HG03520 (cell line): ENCODE measurements at regions not wholly inside any gene's neighbourhood (a gene's known extent, or its start where the extent isn't known, plus 50 kb on each side); places are given as distances from the start of the nearest gene placed in this dataset.
"Not testable (repeated sequence)": the region's sequence is repeated elsewhere in the genome, so short reads cannot be mapped to it uniquely, and the experiment has no call there.

Experiments used
- ATAC-seq: cut with Tn5 transposase; IDR thresholded peaks from one replicate; pipeline ENCODE4 v1.9.1; 2021; ENCODE audit warnings: mild to moderate bottlenecking, moderate library complexity; ENCODE audit not compliant: unreplicated experiment

DNA sequence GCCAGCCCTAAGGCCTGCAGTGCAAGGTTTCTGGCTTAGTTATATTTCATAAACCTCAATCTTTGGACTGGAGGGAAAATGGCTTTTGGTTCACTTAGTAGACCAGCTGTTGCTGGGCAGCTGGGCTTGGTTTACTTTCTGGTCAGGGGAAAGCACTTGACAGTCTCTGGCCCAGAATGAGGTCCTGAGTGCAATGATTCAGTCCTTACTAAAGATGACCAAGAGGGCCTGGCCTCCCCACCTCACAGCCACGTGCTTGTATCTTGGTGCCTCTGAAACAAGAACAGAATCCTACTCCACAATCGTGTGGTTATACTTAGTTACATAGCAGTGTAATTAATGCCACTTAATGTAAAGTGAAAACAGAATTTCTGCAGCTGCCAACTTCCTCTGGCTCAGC lies 325.5 kb upstream of the MEIS1 start:
- no peak for ATAC-seq

DNA sequence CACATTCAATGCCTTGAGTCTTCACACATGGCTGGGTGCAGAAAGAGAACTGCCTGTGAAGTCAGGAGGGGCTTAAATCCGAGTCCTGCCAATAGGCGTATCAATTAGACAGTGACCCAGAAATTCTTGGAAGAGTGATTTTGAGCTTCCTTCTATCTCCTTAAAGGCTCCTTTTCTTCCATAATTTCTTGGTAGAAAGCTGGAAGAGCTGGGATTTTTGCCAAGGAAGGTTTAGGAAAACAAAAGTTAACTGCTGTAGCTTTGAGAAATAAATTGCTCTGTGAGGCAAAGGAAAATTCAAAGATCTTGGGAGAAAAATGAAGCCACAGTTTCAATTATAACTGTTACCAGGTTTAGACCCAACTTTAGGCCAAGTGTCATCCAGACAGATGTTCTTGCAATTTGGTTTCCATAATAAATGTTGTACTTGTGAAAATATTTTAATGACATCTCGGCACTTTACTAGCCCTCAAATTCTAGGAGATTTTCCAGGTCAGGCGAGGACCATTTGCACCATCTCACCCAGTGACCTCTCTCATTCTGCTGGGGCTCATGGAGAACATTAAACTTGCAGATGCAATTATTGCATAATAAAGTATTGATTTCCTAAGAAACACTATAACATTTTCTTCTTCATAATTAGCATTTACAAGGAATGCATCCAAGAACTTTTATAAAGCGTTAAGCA lies 329.7 kb upstream of the MEIS1 start:
- no peak for ATAC-seq

DNA sequence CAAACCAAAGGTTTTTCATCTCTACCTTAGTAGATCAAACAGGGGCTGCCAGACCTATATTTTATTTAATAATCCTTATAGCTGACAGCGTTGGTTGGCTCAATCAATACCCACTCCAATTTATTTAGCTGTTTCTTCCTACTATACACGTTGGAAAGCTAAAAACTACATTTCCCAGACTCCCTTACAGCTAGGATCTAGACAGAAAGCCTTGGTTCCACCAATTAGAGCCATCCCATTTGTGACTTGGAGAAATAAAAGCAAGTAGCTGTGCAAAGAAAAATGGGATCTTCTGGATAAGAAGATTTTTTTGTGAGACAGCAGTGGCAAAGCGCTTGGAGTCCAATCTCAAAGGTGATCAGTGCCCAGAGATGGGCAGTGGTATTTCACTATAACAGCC lies 331.3 kb upstream of the MEIS1 start:
- ATAC-seq, result no peak

DNA sequence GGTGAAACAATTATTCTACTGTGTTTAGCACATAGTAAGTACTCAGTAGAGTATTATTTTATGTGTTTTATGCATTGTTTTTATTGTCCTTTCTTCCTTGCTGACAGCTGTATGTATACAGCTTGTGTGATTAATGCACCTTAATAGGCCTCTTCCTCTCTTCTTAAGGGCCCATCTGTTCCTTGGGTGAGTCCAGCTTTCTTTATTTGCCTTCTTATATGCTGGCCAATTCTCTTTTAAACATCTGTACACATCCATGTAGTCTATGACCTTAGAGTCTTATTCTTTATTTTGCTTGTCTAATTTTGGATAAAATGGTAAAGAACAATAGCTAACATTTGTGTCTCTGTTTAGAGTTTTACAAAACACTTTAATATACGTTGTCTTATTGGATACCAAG lies 333.7 kb upstream of the MEIS1 start:
- ATAC-seq, result no peak

- ATAC-seq, result no peak
Observed at GRCh38 chr2:66095820-66096345, 339.0 kb upstream of the MEIS1 start.

GRCh38 chr2:66094689-66095088 lies 340.2 kb upstream of the MEIS1 start:
- not testable (repeated sequence) for ATAC-seq

- ATAC-seq, result no peak
Observed at GRCh38 chr2:66093371-66093770, 341.6 kb upstream of the MEIS1 start.

DNA sequence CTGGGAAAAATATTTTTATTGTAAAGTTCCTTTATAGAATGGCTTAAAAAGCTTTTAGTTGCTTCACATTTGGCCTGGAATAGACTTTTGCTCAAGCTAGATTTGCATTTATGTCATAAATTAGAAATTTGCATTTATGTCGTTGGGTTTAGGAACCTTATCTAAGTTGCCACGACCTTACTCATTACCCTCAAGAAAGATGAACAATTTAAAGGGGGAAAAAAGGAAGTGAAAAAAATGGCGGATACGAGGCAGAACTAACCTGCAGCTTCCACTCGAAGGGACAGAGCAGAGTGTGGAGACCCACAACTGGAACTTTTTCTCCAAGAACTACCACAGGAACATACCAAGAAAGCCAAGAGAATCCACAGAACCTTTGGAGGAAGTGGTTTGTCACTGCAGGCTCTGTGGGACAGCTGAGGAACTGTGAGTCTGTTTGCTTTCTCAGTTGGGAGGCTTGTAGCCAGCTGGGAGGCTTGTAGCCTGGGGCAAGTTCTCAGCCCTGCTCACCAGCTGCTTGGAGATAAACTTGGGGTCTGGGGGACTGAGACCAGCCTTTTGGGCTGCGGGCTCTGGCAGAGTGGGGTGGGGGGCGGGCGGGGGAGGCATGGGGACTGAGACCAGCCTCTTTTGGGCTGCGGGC lies 349.9 kb upstream of the MEIS1 start:
- ATAC-seq, result no peak

DNA sequence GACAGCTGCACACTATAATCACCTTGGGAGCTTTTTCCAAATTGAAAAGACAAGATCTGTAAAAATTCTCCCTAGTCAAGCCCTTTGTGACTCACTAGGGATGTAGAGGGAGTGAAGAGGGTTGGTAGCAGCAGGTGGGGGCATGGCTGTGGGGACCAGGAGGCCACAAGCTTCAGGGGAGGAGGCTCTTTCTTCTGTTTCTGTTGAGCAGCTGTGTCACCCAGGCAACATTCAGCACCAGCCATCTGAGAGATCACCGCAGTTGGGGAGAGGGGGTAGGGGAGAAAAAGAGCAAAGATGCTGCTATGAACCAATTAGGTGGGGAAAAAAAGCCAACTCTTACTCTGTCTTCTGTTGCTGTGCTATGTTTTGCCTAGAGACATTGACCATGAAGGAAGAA lies 352.3 kb upstream of the MEIS1 start:
- no peak for ATAC-seq

- no peak for ATAC-seq
Observed at GRCh38 chr2:66080127-66080526, 354.8 kb upstream of the MEIS1 start.

GRCh38 chr2:66073172-66073571 lies 361.8 kb upstream of the MEIS1 start:
- ATAC-seq, result no peak

GRCh38 chr2:66070721-66071602 lies 364.0 kb upstream of the MEIS1 start:
- no peak for ATAC-seq

DNA sequence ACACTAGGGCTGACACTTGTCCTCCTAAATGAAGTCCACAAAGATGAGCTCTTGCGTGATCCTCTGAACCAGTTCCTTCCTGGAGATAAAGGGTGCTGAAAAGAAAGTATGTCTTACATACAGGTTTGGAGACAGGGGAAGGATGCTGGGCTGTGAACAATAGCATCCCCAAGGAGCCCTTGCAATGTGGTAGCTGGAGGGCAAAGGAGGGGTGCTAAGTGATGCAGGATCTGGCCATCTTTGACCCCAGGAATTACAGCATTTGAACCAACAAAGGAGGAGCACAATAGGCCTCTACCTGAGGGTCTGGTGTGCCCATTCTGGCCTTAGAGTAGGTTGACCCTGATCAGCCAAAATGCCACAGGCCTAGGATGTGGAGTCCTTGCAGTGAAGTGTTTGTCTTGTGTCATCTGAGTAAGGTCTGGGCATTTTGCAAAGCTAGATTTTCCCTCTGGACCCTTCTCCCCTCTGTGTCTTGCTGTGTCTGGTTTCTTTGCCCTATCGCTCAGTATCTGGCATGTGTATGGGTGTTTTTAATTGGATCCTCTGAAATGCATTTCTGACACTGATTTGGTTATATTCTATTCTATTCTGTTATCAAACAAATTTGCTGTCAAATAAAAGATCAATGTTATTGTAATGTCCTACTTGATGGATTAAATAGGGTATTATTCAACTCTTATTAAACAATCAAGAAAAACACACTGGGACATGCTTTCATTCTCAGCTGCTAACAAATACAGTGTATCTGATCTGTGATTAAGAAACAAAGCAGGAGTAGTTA lies 364.8 kb upstream of the MEIS1 start:
- no peak for ATAC-seq

DNA sequence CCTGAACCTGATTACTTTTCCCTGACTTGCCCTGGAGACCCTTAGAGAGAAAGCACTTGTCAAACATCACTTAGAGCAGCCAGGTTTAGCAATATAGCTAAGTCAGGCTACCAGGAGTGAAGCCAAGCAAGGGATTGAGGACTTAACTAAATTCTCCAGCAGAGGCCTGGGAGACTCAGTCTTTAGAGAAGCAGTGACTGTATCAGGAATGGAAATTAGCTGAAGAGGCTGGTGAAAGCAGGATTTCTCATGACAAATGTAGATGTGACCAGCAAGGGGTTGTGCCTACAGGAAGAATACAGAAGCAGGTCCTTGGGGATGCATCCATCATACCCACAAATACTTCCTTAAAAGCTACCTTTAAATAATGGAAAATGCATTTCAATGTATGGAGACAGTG lies 368.9 kb upstream of the MEIS1 start:
- no peak for ATAC-seq

GRCh38 chr2:66059332-66059731 lies 375.6 kb upstream of the MEIS1 start:
- no peak for ATAC-seq

GRCh38 chr2:66058675-66059074 lies 376.2 kb upstream of the MEIS1 start:
- no peak for ATAC-seq

- no peak for ATAC-seq
Observed at GRCh38 chr2:66057844-66058243, 377.1 kb upstream of the MEIS1 start.

DNA sequence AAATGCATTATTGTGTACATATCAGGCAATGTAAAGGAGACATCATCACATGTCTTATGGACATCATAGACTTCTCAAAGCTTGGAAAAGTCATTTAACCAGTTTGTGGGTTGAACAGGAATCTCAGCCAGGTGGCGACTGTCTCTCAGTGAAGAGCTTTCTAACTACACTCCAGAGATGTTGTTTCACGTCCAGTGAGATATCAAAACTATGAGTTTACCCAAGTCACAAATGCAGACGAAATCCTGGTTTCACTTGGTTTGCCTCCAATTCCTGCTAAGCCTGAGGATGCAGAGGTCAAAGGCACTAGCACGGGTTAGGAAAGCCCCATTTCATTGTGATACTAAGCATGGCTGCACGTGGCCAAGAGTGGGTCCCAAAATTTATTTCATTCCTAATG lies 384.5 kb upstream of the MEIS1 start:
- no peak for ATAC-seq

- ATAC-seq, result no peak
Observed at GRCh38 chr2:66048667-66049066, 386.3 kb upstream of the MEIS1 start.

DNA sequence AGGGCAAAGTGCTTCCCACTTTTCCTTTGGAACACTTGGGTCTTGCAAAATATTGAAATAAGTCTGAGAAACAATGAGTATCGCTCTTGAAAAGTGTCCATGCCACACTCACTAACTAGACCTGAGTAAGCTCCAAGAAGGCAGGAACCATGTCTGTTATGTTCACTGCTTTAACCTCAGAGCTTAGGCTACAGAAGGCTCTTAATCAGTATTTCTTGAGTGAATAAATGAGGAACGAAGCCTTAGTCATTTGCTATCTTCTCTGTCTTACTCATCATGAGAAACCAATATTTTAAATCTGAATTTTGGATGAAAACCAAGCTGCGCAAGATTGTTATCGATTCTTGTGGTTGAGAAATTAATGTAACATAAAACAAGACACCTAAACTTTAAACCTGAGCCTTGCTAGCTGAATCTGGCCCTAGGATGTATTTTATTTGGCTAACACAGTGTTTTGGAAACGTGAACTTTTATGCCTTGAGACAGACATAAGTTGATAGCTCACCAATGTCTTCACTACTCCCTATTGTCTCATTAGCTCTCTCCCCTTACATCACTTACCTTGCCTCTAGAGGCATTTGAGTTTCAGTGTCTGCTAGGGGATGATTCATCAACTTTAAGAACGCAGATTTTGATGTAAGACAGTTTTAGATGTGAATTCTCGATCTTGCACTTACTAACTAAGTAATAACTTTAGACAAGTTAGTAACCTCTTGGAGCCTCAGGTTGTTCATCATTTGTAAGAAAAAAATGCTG lies 392.8 kb upstream of the MEIS1 start:
- ATAC-seq, result no peak
